ENCODE measurements at regions not wholly inside any gene's neighbourhood (a gene's known extent, or its start where the extent isn't known, plus 50 kb on each side); places are given as distances from the start of the nearest gene placed in this dataset.

GRCh38 chr3:27596921-27597320 lies 112.7 kb upstream of the SLC4A7 start:
- TF ChIP-seq CTCF (IDR thresholded peaks at IDR 0.05): no peak
- no peak for TF ChIP-seq POLR2A (IDR thresholded peaks at IDR 0.05)

All from heart left ventricle (tissue), 13 donors.